ENCODE measurements at regions not wholly inside any gene's neighbourhood (a gene's known extent, or its start where the extent isn't known, plus 50 kb on each side); places are given as distances from the start of the nearest gene placed in this dataset.

DNA sequence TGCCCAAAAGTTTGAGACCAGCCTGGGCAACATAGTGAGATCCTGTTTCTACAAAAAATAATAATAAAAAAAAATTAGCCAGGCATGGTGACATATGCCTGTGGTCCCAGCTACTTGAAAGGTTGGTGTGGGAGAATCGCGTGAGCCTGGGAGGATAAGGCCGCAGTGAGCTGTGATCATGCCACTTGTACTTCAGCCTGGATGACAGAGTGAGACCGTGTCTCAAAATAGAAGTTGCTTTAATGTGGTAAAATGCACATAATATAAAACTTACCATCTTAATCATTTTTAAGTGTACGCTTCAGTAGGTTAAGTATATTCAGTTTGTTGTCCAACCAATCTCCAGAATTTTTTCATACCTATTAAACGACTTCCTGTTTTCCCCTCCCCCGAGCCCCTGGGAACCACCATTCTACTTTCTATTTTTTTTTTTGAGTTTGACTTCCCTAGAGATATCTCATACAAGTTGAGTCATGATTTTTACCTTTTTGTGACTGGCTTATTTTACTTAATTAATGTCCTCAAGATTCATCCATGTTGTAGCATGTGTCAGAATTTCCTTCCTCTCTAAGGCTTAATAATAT is 120.1 kb upstream of the POC5 start:
- TF ChIP-seq, protein P1, sequence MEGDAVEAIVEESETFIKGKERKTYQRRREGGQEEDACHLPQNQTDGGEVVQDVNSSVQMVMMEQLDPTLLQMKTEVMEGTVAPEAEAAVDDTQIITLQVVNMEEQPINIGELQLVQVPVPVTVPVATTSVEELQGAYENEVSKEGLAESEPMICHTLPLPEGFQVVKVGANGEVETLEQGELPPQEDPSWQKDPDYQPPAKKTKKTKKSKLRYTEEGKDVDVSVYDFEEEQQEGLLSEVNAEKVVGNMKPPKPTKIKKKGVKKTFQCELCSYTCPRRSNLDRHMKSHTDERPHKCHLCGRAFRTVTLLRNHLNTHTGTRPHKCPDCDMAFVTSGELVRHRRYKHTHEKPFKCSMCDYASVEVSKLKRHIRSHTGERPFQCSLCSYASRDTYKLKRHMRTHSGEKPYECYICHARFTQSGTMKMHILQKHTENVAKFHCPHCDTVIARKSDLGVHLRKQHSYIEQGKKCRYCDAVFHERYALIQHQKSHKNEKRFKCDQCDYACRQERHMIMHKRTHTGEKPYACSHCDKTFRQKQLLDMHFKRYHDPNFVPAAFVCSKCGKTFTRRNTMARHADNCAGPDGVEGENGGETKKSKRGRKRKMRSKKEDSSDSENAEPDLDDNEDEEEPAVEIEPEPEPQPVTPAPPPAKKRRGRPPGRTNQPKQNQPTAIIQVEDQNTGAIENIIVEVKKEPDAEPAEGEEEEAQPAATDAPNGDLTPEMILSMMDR (IDR thresholded peaks at IDR 0.05 in 8 of 11, conservative IDR thresholded peaks at IDR 0.05 in 3 of 11) = no peak
- TF ChIP-seq POLR2A (IDR thresholded peaks at IDR 0.05) = no peak
- TF ChIP-seq POLR2AphosphoS5 (IDR thresholded peaks at IDR 0.05) = no peak
- H3K27me3 ChIP-seq (replicated peaks in 1 of 7) = no peaks in the 10 kb centered on the region
- WGBS, 5 donors = 69 to 76% (median 71%) methylated on average over 7 of the region's 7 CpGs
- H3K27ac ChIP-seq = no peak overlapping the region
- no peaks in the 10 kb centered on the region for H3K36me3 ChIP-seq
- H3K4me1 ChIP-seq = no peaks in the 10 kb centered on the region
- H3K9me3 ChIP-seq = no peaks in the 10 kb centered on the region
- intact Hi-C loops (cut with DNase I; ENCODE audit: low total_unique reads) = no loop called here
- no peak overlapping the region for H3K4me3 ChIP-seq
- DNase-seq = no peak

DNA sequence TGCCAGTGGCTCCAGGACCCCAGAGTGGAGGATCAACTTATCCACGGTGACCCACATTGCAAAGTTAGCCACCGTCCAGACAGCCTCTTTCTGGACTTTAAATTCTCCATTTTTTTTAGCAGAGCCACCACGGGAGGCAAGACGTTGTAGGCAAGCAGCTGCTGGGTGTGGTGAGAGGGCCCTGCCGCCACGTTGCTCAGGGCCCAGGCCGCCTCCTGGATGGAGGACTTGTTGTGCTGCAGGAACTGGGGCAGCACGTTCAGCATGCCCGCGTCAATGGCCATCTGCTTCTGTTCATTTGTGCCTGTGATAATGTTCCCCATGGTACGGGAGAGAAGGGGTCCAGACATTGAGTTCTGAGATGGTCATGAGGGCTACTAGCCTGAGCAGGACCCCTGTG is 114.3 kb upstream of the POC5 start:
- DNase-seq = no peak
- intact Hi-C loops (cut with DNase I; ENCODE audit: low total_unique reads) = no loop called here
- Histone ChIP-seq H3K36me3 (no peaks in the 10 kb centered on the region), H3K4me1 (no peaks in the 10 kb centered on the region), H3K27me3 (replicated peaks in 1 of 7) (peaks cover 0 to 5% (median 0%) of the 10 kb centered on the region in 7 donors), H3K9me3 (no peaks in the 10 kb centered on the region), H3K27ac (no peak overlapping the region), H3K4me3 (no peak overlapping the region)
- 90 to 93% (median 92%) methylated on average over 11 of the region's 11 CpGs for WGBS, 5 donors
- TF ChIP-seq POLR2AphosphoS5 (IDR thresholded peaks at IDR 0.05) (no peak), POLR2A (IDR thresholded peaks at IDR 0.05) (no peak)

DNA sequence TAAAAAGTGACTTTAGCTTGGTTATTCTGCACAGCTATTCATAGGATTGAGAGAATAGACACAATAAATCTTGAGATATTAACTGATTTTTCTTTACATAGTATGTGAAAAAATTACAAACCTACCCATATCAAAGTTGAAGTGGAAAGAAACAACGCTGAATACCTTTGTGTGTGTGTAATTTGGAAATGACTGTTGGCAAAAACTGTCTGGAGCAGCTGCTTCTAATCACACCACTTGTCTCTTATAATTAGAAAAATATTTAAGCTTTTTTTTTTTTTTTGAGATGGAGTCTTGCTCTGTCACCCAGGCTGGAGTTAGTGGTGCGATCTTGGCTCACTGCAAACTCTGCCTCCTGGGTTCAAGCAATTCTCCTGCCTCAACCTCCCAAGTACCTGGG is 110.8 kb upstream of the POC5 start:
- DNase-seq = no peak
- intact Hi-C loops (cut with DNase I; ENCODE audit: low total_unique reads) = no loop called here

DNA sequence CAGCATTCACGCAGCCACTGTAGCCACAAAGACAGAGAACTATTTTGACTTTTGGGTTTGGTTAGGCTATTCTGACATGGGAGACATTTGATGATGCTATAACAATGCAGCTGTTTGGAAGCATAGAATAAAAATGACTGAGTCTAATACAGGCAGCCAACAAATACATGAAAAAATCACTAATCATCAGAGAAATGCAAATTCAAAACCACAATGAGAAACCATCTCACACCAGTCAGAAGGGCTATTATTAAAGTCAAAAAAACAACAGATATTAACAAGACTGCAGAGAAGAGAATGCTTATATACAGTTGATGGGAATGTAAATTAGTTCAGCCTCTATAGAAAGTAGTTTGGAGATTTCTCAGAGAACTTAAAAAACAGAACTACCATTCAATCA is 107.1 kb upstream of the POC5 start:
- H3K27ac ChIP-seq = no peak overlapping the region
- TF ChIP-seq POLR2A (IDR thresholded peaks at IDR 0.05) (no peak), POLR2AphosphoS5 (IDR thresholded peaks at IDR 0.05) (no peak)
- TF ChIP-seq, protein P1 (IDR thresholded peaks at IDR 0.05 in 8 of 11, conservative IDR thresholded peaks at IDR 0.05 in 3 of 11) = no peak
- H3K4me3 ChIP-seq = no peak overlapping the region
- H3K4me1 ChIP-seq = no peaks in the 10 kb centered on the region
- no peak for DNase-seq
- H3K36me3 ChIP-seq = no peaks in the 10 kb centered on the region
- peaks cover 0 to 4% (median 0%) of the 10 kb centered on the region in 8 donors for H3K9me3 ChIP-seq
- intact Hi-C loops (cut with DNase I; ENCODE audit: low total_unique reads) = no loop called here
- WGBS, 5 donors = 85 to 100% (median 90%) methylated on average over 1 of the region's 1 CpG
- no peaks in the 10 kb centered on the region for H3K27me3 ChIP-seq (replicated peaks in 1 of 7)

More for the DNA sequence above, 110.8 kb upstream of the POC5 start:
- WGBS, 5 donors = 83 to 94% (median 90%) methylated on average over 2 of the region's 2 CpGs
- Histone ChIP-seq H3K36me3 (no peaks in the 10 kb centered on the region), H3K4me1 (no peaks in the 10 kb centered on the region), H3K4me3 (no peak overlapping the region), H3K9me3 (no peaks in the 10 kb centered on the region), H3K27ac (no peak overlapping the region), H3K27me3 (replicated peaks in 1 of 7) (peaks cover 0 to 5% (median 0%) of the 10 kb centered on the region in 7 donors)
- TF ChIP-seq, protein P1 (IDR thresholded peaks at IDR 0.05 in 8 of 11, conservative IDR thresholded peaks at IDR 0.05 in 3 of 11) = no peak
- TF ChIP-seq POLR2A (IDR thresholded peaks at IDR 0.05) (no peak), POLR2AphosphoS5 (IDR thresholded peaks at IDR 0.05) (no peak)
